HG02798 (cell line): ENCODE measurements at regions not wholly inside any gene's neighbourhood (a gene's known extent, or its start where the extent isn't known, plus 50 kb on each side); places are given as distances from the start of the nearest gene placed in this dataset.

ENCODE experiments used
- ATAC-seq: cut with Tn5 transposase; IDR thresholded peaks from one replicate; pipeline ENCODE4 v1.9.1; 2021; ENCODE audit warnings: mild to moderate bottlenecking; ENCODE audit not compliant: unreplicated experiment, poor library complexity

DNA sequence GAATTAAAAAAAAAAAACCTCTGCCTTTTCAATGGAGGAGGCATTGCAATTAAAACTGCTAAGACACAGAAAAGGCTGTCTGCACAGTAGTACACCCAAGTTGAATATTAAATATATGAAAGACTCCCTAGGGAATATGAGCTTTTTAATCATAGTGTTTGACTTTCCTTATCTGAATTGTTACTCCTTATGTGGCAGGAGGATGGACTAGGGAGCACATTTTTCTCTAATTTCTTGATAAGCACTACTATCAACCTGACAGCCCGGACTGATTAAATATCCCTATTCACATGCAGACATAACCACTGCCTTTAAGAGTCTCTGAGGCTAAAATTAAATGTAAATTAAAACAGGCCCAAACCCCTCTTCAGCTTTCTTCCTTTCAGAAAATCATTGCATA is 428.6 kb upstream of the GJE1 start:
- ATAC-seq: no peak

GRCh38 chr6:141701732-141702131 is 431.0 kb upstream of the GJE1 start:
- ATAC-seq: no peak

- ATAC-seq: no peak
These were observed 431.9 kb upstream of the GJE1 start for GRCh38 chr6:141700819-141701218.

DNA sequence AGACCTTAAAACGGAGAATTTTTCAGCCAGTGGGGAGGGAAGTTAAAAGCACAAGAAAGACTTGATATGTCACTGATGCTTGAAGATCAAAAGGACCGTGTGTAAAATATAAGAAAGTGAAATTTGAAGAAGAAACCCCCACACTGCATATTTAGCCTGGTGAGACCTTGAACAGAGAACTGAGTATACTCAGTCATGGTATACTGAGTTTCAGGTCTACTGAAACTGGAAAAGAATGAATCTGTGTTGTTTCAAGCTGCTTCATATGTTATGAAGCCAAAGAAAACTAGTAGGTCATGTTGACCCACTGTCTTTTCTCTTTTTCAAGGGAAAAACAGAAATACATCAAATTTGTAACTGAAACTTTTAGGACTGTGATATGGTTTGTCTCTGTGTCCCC is 443.8 kb upstream of the GJE1 start:
- ATAC-seq: peak; percentile 68

GRCh38 chr6:141685416-141685815 is 447.3 kb upstream of the GJE1 start:
- ATAC-seq: no peak

- ATAC-seq: no peak
These were observed 450.3 kb upstream of the GJE1 start for GRCh38 chr6:141682391-141682790.

DNA sequence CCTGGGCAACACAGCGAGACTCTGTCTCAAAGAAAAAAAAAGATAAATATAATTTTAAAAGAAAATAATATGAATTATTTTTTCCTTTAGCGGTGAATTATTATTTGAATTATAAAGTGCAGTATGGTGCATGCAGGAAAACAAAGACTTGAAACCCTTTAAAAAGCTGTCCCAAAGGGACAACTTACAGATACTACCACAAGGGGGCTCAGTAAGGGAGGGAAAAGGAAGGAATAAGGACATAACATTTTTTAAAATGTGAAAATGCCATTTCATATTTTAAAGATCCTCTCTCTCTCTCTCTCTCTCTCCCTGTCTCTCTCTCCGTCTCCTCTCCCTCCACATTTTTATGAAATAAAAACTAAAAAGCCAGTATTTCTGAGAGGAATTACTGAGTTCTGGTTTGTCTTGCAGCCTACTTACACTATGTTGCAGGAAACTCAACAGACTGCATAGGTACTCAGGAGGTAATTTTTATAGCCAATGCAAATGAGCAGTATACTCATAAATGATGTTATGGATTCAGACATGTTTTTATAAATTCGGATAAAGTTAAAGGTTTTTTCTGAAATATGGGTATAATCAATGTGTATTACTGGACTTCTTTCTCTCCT is 455.0 kb upstream of the GJE1 start:
- peak; percentile 66 for ATAC-seq

DNA sequence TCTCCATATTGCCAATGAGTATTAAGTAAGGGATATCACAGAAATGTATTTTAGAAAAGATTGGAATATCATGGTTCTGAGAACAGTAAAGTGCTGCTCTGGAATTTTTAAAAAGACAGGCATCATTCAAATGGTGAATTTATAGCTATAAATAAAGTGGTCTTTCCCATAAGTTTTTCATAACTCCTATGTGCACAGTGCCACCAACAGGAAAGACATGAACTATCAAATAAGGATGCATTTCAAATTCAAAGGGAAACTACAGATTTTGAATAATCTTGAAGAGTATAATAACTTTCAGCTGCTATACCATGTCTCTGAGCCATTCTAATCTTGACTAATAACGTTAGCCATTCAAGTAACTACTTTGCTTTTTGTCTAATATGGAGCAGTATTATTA is 456.8 kb upstream of the GJE1 start:
- no peak for ATAC-seq

- ATAC-seq: no peak
These were observed 463.6 kb upstream of the GJE1 start for GRCh38 chr6:141669141-141669540.

DNA sequence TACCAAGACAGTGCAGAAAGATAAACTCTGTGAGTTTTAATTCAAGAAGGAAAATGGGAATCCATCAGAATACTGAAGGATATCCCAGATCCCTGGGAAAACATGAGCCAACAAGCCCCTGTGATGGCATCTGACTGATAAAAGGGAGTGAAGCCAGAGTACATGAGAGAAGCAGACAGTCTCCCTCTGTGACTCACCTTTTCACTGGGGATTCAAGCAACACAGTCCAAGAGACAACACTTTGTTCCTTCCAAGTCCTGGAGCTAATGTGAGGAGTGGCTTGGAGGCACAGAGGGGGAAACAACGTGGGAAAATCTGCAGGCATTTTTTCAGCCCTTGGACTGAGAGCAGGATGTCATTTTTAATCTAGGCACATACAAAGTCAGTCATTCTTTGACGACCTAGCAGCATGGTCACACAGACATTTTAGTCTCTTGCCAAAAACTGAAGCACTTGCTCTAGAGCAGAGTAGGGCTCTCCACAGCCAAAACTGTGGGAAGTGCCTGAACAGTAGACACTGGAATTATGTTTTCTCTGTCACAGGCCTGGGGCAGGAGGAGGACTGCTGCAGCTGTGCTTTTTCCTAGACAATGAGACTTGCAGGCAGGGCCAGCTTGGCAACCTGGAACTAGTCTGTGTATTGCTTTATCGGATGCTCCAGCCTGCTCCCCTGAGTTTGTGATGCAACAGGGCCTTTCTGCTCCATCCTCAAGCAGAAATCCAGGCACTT is 465.0 kb upstream of the GJE1 start:
- ATAC-seq: no peak

- ATAC-seq: no peak
These were observed 466.5 kb upstream of the GJE1 start for GRCh38 chr6:141666187-141666586.

DNA sequence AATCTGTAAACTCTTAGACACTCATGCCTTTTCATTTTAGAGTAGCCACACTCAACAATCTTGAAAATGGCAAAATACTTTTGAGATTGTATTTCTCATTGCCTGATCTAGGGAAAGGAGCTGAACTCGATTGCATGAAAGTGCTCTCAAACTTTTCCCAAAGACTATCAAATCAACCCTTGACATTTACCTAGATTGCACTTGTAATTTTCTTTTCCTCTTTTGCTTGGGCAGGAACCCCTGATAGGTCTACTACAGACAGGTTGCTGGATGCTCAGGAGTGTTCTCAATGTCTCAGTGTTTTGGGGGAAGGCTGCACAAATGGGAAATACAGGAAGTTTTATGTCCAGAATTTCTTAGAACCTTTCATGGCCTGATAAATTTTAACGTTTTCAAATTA is 468.0 kb upstream of the GJE1 start:
- no peak for ATAC-seq

DNA sequence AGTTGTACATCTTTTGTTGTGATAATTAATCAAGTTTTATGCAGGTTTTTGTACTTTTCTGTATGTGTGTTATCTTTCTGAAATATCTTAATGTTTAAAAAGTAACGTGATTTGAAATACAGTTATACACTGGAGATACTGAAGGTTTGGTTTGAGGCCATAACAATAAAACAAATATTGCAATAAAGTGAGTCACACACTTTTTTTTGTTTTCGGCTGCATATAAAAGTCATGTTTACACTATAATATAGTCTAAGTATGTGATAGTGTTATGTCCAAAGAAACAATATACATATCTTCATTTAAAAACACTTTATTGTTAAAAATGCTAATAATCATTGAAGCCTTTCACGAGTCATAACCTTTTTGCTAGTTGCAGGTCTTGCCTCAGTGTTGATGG is 473.1 kb upstream of the GJE1 start:
- no peak for ATAC-seq

GRCh38 chr6:141658696-141659095 is 474.0 kb upstream of the GJE1 start:
- ATAC-seq: no peak

DNA sequence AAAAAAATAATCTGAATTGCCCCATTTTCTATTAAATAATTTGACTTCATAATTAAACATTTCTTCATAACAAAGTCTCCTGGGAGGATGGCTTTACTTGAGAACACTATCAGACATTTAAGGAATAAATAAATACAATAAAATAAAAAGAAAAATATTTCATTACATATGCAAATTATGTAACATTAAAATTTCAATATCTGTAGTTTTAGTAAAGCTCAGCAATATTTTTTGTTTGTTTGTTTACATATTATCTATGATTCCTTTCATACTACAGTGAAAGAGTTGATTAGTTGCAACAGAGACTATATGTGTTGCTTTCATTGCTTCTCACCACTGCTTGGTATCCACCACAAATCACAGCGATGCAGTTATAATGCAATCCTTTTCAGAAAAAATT is 474.9 kb upstream of the GJE1 start:
- no peak for ATAC-seq

DNA sequence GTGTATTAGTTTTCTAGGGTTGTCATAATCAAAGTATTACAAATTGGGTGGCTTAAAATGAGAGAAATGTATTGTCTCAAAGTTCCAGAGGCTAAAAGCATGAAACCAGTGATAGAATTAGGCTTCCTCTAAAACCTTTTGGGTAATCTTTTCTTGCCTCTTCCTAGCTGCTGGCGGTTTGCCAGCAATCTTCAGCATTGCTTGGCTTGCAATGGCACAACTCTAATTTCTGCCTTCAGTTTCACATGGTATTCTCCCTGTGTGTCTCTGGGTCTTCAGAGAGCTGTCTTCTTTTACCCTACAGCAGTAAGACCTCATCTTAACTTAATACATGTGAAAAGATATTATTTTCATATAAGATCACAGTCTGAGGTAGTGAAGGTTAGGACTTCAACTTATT is 479.1 kb upstream of the GJE1 start:
- no peak for ATAC-seq

GRCh38 chr6:141641951-141642350 is 490.8 kb upstream of the GJE1 start:
- ATAC-seq: no peak

GRCh38 chr6:141641406-141641805 is 491.3 kb upstream of the GJE1 start:
- ATAC-seq: no peak

DNA sequence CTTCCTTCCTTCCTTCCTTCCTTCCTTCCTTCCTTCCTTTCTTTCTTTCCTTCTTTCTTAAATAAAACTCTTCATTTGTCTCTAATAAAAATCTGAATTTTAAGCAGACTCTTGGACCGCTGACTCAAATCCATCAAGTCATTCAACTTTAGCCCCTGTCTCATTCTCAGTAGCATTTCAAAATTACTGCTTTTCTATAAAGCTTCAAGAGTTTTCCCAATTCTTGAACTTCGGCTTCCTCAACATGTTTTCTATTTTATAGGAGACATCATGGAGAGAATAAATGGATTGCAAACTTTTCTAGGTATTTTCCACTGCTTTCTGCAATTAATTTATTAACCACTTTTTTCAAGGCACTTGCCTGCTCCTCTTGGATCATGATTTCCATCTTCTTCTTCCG is 497.1 kb upstream of the GJE1 start:
- no peak for ATAC-seq

DNA sequence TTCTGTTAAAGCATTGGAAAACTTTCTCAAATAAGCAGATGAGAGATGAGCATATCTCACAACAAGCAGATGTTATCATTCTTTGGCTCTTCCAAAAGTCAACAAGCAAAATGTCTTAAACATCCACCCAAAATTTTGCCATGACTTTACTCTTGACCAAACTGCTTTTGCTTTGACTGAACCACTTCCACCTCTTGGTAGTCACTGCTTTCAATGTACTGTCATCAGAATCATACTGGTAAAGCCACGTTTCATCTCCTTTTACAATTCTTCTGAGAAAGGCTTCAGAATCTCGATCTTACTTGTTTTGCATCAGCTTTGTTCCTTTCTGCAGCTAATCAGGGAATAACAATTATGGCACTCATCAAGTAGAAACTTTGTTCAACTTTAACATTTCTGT is 498.5 kb upstream of the GJE1 start:
- no peak for ATAC-seq

DNA sequence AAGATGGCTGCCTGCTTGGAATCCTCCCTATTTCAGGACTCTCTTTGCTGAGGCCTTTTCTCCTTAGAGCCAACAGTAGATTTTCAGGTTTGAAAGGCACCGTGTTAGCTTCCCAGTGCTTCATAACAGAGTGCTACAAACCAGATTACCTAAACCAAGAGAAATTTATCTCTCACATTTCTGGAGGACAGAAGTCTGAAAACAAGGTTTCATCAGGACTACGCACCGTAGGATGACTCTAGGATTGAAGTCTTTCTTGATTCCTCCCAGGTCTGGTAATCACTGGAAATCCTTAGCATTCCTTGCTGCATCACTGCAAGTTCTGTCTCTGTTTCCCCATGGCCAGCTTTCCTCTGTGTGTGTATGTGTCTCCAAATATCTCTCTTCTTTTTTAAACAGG is 508.4 kb upstream of the GJE1 start:
- no peak for ATAC-seq

DNA sequence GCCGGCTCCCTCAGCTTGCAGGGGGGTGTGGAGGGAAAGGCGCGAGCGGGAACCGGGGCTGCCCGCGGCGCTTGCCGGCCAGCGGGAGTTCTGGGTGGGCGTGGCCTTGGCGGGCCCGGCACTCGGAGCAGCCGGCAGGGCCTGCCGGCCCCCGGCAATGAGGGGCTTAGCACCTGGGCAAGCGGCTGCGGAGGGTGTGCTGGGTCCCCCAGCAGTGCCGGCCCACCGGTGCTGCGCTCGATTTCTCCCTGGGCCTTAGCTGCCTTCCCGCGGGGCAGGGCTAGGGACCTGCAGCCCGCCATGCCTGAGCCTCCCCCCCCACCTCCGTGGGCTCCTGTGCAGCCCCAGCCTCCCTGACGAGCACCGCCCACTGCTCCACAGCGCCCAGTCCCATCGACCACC is 514.5 kb upstream of the GJE1 start:
- no peak for ATAC-seq
